ENCODE measurements at regions not wholly inside any gene's neighbourhood (a gene's known extent, or its start where the extent isn't known, plus 50 kb on each side); places are given as distances from the start of the nearest gene placed in this dataset.

GRCh38 chr21:35156293-35157278, 107.5 kb upstream of the RUNX1 start:
- TF ChIP-seq CTCF (IDR thresholded peaks at IDR 0.05; ENCODE audit: insufficient read depth, low read length), result no peak
- no peak for TF ChIP-seq REST (IDR thresholded peaks at IDR 0.05; ENCODE audit: insufficient replicate concordance, low read depth)
- TF ChIP-seq POLR2AphosphoS5 (IDR thresholded peaks at IDR 0.05; ENCODE audit: low read depth), result no peak

Measured in HL-60 (cell line).